AG09319 (cell line): ENCODE measurements at regions not wholly inside any gene's neighbourhood (a gene's known extent, or its start where the extent isn't known, plus 50 kb on each side); places are given as distances from the start of the nearest gene placed in this dataset.

Source experiments
- DNase-seq: peaks from one replicate; pipeline ENCODE4 v3.0.0-alpha.2; 2010; ENCODE audit warnings: low read depth; ENCODE audit errors: extremely low read depth
- TF ChIP-seq, protein P1 (sequence below): IDR thresholded peaks from 2 replicates; pipeline ENCODE4 v1.5.1; 2011; ENCODE audit warnings: low read depth, mild to moderate bottlenecking, inconsistent platforms, low read length, moderate library complexity

DNA sequence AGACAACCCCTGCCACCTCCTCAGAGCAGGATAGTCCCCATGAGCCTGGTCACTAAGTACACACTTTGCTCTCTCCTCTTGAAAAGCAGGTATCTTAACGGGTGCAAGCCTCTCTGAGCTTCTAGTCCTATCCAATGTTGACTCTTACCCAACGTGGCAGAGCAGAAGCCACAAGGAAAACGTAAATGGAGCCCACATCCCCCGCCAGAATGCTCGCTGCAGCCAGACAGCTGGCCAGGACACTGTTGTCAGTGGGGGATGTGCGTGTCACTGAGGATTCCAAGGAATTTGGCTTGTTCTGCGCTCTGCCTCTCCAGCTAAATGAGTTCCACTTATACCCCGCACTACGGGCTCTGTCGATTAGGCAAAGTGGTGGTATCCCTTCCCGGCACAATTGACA is 67.8 kb upstream of the IGF1R start:
- no peak for DNase-seq

DNA sequence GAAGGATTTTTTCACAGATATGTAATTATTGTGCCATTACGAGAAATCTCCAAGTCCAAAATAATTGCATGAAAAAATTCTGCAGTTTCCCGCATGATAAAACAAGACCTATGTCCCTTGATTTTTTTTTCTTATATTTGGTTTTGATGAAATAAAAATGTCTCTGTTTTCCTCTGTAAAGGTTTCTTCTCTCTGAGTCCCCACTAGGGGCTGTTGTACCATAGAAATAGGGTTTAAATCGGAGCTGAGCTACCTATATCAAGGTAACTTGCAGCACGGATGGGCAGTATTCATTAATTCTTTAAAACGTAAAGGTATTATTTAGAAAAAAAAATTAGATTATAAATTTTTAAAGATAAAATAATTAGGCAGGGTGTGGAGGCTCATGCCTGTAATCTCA is 66.6 kb upstream of the IGF1R start:
- TF ChIP-seq, protein P1, sequence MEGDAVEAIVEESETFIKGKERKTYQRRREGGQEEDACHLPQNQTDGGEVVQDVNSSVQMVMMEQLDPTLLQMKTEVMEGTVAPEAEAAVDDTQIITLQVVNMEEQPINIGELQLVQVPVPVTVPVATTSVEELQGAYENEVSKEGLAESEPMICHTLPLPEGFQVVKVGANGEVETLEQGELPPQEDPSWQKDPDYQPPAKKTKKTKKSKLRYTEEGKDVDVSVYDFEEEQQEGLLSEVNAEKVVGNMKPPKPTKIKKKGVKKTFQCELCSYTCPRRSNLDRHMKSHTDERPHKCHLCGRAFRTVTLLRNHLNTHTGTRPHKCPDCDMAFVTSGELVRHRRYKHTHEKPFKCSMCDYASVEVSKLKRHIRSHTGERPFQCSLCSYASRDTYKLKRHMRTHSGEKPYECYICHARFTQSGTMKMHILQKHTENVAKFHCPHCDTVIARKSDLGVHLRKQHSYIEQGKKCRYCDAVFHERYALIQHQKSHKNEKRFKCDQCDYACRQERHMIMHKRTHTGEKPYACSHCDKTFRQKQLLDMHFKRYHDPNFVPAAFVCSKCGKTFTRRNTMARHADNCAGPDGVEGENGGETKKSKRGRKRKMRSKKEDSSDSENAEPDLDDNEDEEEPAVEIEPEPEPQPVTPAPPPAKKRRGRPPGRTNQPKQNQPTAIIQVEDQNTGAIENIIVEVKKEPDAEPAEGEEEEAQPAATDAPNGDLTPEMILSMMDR = no peak
- no peak for DNase-seq

More for the DNA sequence above, 67.8 kb upstream of the IGF1R start:
- TF ChIP-seq, protein P1 = no peak

DNA sequence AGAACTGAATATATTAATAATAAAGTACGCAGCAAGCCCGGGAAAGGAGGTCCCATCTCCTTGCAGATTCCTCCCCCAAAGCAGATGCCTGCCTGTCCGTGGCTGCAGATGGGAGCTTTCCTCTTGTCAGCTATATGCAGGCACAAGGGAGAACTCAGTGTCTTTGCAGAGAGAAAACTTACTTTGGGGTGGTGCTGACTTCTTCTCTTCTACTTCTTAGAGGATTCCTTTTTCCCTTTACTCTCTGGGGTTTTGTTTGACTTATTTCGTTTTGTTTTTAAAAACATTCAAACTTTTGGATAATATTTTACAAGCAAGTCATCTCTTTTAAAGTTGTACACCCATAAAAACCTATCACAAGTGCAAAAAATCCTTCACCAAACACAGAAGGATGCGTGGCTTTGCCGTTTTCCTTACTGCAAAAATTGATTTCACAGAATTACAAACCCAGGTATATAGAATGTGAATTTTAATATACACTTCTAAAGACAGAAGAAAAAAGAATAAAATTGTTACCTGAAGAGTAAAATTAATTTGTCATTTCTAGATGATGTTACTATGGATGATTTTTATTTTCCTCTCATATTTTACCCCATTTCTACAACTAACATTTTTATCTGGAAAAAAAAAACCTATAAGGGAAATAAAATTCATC is 65.3 kb upstream of the IGF1R start:
- DNase-seq = no peak
- TF ChIP-seq, protein P1 = no peak

DNA sequence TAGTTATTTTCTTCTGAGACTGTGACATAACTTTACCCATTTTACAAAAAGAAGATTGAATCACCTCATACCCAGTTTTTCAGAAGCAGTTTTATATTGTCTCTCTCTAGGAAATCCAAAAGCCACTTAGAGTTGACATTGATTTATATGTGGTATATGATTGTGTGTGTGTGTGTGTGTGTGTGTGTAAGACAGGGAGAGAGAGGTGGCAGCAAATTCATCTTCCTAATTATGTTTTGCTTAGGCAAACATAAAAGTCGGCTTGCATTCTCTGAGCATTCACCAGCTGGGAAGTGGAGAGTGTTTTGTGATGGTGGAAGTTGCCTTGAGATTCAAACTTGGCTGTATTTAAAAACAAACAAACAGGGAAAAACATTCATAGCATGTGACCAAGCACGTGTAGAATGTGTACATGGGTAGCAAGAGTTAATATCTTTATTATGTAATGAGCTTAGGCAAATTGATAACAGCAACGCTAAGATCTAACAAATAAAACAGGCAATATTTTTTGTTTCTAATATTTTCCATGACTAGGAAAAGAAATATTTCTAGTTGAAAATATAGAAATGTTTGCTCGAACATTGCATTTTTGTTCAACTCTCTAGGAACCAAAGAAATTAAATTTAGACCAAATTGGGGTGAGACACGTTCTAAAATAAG is 64.4 kb upstream of the IGF1R start:
- TF ChIP-seq, protein P1 = no peak

DNA sequence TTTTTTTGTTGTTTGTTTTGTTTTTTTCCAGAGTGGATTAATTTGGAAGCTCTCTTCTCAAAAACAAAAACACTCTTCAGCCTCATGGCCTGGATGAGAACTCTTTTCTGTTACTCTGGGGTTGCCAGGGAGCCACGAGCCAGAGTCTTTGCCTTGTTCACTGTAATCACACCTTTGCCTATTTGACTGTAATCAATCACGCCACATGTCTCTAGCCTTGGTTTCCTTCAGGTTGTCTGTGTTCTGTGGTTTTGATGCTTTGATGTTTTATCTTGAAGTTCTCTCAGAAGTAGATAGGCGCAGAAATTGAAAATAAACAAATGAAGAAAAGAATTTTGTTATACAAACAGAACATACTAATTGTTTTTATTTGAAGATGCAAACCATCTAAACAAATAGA is 62.3 kb upstream of the IGF1R start:
- TF ChIP-seq, protein P1 = no peak
- DNase-seq = no peak

More for the DNA sequence above, 64.4 kb upstream of the IGF1R start:
- no peak for DNase-seq

DNA sequence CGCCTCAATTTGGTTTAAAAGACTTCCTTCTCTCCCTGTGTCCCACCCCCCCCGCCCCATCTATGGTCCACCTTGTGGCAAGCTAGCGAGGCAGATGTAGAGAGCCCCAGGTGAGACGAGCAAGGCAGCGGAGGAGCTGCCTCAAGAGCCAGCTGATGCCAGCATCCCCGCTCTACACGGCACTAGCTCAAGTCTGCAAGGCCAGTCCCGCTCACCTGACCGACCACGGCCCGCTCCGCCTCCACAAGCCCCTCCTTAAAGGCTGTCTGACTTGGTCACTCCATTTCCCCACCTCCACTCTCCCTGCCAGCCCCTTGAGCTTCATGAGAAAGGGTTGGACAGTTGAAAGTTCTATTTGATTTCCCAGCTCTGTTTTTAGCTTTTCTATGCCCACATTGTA is 56.2 kb upstream of the IGF1R start:
- no peak for DNase-seq
- TF ChIP-seq, protein P1 = no peak

DNA sequence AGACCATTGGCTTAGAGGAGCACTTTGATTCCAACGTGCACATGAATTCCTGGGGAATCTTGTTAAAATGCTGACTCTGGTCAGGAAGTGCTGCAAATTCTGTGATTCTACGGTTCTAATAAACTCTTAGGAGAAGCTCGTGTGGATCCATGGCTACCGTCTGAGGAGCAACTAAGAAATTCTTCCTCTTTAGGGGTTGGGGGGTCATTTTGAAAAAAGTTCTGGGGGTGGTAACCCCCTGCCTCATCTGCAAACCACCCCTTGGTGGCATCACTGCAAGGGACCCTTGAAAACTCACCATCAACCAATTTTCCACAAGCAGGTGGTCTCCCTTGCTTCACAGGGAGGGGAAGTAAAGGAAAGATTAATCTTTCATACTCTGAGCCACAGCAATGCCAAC is 52.2 kb upstream of the IGF1R start:
- TF ChIP-seq, protein P1 = no peak
- no peak for DNase-seq
